SK-N-SH (cell line): ENCODE measurements at regions not wholly inside any gene's neighbourhood (a gene's known extent, or its start where the extent isn't known, plus 50 kb on each side); places are given as distances from the start of the nearest gene placed in this dataset.

ENCODE experiments used
- CTCF ChIA-PET: fragments of 300-600, 350-600 bp; formaldehyde crosslinking; extraction: SDS; loops from one replicate; lab custom pipeline; 2021; lab: Yijun Ruan, JAX
- POLR2A ChIA-PET: fragments of 350-600 bp; sonication (Branson Sonifier 250); formaldehyde crosslinking; extraction: SDS; loops from one replicate; lab custom pipeline; 2020; ENCODE audit warnings: antibody characterized with exemption, inconsistent platforms; lab: Yijun Ruan, JAX
- DNase-seq: peaks from one replicate; pipeline ENCODE4 v3.0.0; 2012
- H2AFZ ChIP-seq: fragments of 200-600 bp; sonication (generic); 2 replicates; pipeline ENCODE4 v1.8.1; 2016; ENCODE audit warnings: antibody characterized with exemption, mild to moderate bottlenecking, low read depth
- H3F3A ChIP-seq: fragments of 200-600 bp; sonication (generic); replicated peaks from 2 replicates; pipeline ENCODE3; 2016; ENCODE audit warnings: antibody characterized with exemption, mild to moderate bottlenecking; ENCODE audit not compliant: insufficient read depth
- H3K27ac ChIP-seq, 2 experiments: fragments of 200-500 bp in 1 of 2; fragments of 200-600 bp in 1 of 2; sonication (Bioruptor generic) in 1 of 2; sonication (generic), shearing (Covaris generic) in 1 of 2; 2 replicates each; pipeline versions ENCODE4 v1.5.1 to v1.6.1; 2014 to 2016; ENCODE audit warnings: low read depth in 2 of 2, inconsistent platforms in 1 of 2, low read length in 1 of 2, mild to moderate bottlenecking in 1 of 2, mixed read lengths in 1 of 2
- H3K27me3 ChIP-seq: fragments of 200-600 bp; sonication (generic), shearing (Covaris generic); 2 replicates; pipeline ENCODE4 v1.6.1; 2016; ENCODE audit warnings: mixed run types; ENCODE audit not compliant: insufficient read depth
- H3K36me3 ChIP-seq, 2 experiments: fragments of 200-500 bp in 1 of 2; fragments of 200-600 bp in 1 of 2; sonication (Bioruptor generic) in 1 of 2; sonication (generic) in 1 of 2; replicated peaks in 1 of 2; 2 replicates each; pipeline versions ENCODE3 to v1.5.1; 2014 to 2016; ENCODE audit warnings: low read length in 1 of 2, mild to moderate bottlenecking in 1 of 2; ENCODE audit not compliant: insufficient read depth in 2 of 2, control insufficient read depth in 1 of 2
- H3K4me1 ChIP-seq, 2 experiments: fragments of 200-500 bp in 1 of 2; fragments of 200-600 bp in 1 of 2; sonication (Bioruptor generic) in 1 of 2; sonication (generic), shearing (Covaris generic) in 1 of 2; 2 replicates each; pipeline versions ENCODE4 v1.5.1 to v1.6.1; 2014 to 2016; ENCODE audit warnings: low read depth in 1 of 2, low read length in 1 of 2, mixed run types in 1 of 2; ENCODE audit not compliant: insufficient read depth in 2 of 2, control insufficient read depth in 1 of 2
- H3K4me2 ChIP-seq: fragments of 200-600 bp; sonication (generic), shearing (Covaris generic); 2 replicates; pipeline ENCODE4 v1.6.1; 2017; ENCODE audit warnings: mixed run types
- H3K4me3 ChIP-seq, 2 experiments: fragments of 200-500 bp in 1 of 2; fragments of 200-600 bp in 1 of 2; sonication (Bioruptor generic) in 1 of 2; sonication (generic), shearing (Covaris generic) in 1 of 2; 2 replicates each; pipeline versions ENCODE4 v1.5.1 to v1.8.1; 2014 to 2016; ENCODE audit warnings: low read depth in 2 of 2, inconsistent platforms in 1 of 2, low read length in 1 of 2, mild to moderate bottlenecking in 1 of 2, mixed read lengths in 1 of 2, moderate library complexity in 1 of 2
- H3K79me2 ChIP-seq: fragments of 200-600 bp; sonication (generic); 2 replicates; pipeline ENCODE4 v1.8.1; 2017; ENCODE audit warnings: mild to moderate bottlenecking; ENCODE audit not compliant: insufficient read depth
- H3K9ac ChIP-seq: fragments of 200-600 bp; sonication (generic); 2 replicates; pipeline ENCODE4 v1.6.1; 2017; ENCODE audit warnings: mixed run types
- H3K9me2 ChIP-seq: fragments of 200-600 bp; sonication (generic); 2 replicates; pipeline ENCODE4 v1.6.1; 2017; ENCODE audit warnings: mixed run types
- H3K9me3 ChIP-seq: fragments of 200-600 bp; sonication (generic); 2 replicates; pipeline ENCODE4 v1.6.1; 2017; ENCODE audit warnings: mixed run types, mild to moderate bottlenecking, moderate library complexity
- H4K20me1 ChIP-seq: fragments of 200-600 bp; sonication (generic); 2 replicates; pipeline ENCODE4 v1.6.1; 2017; ENCODE audit warnings: mild to moderate bottlenecking, mixed run types; ENCODE audit not compliant: insufficient read depth
- CHD2 ChIP-seq: fragments of 150-350 bp; IDR thresholded peaks from 2 replicates; pipeline ENCODE4 v1.6.1; 2018; ENCODE audit warnings: low read length; ENCODE audit not compliant: partially characterized antibody
- ELF1 ChIP-seq: IDR thresholded peaks from 2 replicates; pipeline ENCODE4 v1.4.0; 2012
- EP300 ChIP-seq, 2 experiments: IDR thresholded peaks; 2 replicates each; pipeline versions ENCODE4 v1.4.0 to v1.6.1; 2012; ENCODE audit warnings: borderline replicate concordance in 1 of 2, low read depth in 1 of 2, low read length in 1 of 2
- EZH2phosphoT487 ChIP-seq: fragments of 200-600 bp; sonication (generic); IDR thresholded peaks from 2 replicates; pipeline ENCODE4 v1.6.1; 2017; ENCODE audit warnings: low read depth, mixed run types, mild to moderate bottlenecking, antibody characterized with exemption, moderate library complexity, borderline replicate concordance
- GABPA ChIP-seq: IDR thresholded peaks from 2 replicates; pipeline ENCODE4 v1.4.0; 2012; ENCODE audit warnings: low read depth, mild to moderate bottlenecking
- GATA2 ChIP-seq: sonication (generic); formaldehyde crosslinking; IDR thresholded peaks from 2 replicates; pipeline ENCODE4 v1.5.0; 2020; ENCODE audit warnings: mild to moderate bottlenecking, missing genetic modification reagents
- JUND ChIP-seq: IDR thresholded peaks from 2 replicates; pipeline ENCODE4 v1.4.0; 2012
- MEF2A ChIP-seq: IDR thresholded peaks from 2 replicates; pipeline ENCODE4 v1.4.0; 2012; ENCODE audit warnings: low read depth, borderline replicate concordance
- NFIC ChIP-seq: IDR thresholded peaks from 2 replicates; pipeline ENCODE4 v1.4.0; 2012; ENCODE audit warnings: borderline replicate concordance
- POLR2AphosphoS5 ChIP-seq: IDR thresholded peaks from 2 replicates; pipeline ENCODE4 v1.6.1; 2012; ENCODE audit warnings: low read depth, low read length
- TEAD4 ChIP-seq: IDR thresholded peaks from 2 replicates; pipeline ENCODE4 v1.4.0; 2012; ENCODE audit warnings: mild to moderate bottlenecking, borderline replicate concordance; ENCODE audit not compliant: insufficient read depth
- WGBS: methylation state at CpG from one replicate; pipeline ENCODE4 v1.1.6; 2017; ENCODE audit warnings: low lambda C conversion rate; 5-methylcytosine and 5-hydroxymethylcytosine counted together
- TF ChIP-seq, protein P1 (sequence below): IDR thresholded peaks from 2 replicates; pipeline ENCODE4 v1.4.0; 2012; ENCODE audit warnings: low read depth, borderline replicate concordance
- TF ChIP-seq, protein P2 (sequence below): fragments of 200-600 bp; sonication (generic); IDR thresholded peaks from 2 replicates; pipeline ENCODE4 v1.6.1; 2017; ENCODE audit warnings: antibody characterized with exemption, mild to moderate bottlenecking, moderate library complexity
- TF ChIP-seq, protein P3 (sequence below): IDR thresholded peaks from 2 replicates; pipeline ENCODE4 v1.4.0; 2012; ENCODE audit warnings: low read depth
- TF ChIP-seq, protein P4 (sequence below): IDR thresholded peaks from 2 replicates; pipeline ENCODE4 v1.4.0; 2012; ENCODE audit warnings: low read depth, borderline replicate concordance
- TF ChIP-seq, protein P5 (sequence below): IDR thresholded peaks from 2 replicates; pipeline ENCODE4 v1.6.1; 2012; ENCODE audit warnings: mild to moderate bottlenecking, low read depth, low read length, moderate library complexity

DNA sequence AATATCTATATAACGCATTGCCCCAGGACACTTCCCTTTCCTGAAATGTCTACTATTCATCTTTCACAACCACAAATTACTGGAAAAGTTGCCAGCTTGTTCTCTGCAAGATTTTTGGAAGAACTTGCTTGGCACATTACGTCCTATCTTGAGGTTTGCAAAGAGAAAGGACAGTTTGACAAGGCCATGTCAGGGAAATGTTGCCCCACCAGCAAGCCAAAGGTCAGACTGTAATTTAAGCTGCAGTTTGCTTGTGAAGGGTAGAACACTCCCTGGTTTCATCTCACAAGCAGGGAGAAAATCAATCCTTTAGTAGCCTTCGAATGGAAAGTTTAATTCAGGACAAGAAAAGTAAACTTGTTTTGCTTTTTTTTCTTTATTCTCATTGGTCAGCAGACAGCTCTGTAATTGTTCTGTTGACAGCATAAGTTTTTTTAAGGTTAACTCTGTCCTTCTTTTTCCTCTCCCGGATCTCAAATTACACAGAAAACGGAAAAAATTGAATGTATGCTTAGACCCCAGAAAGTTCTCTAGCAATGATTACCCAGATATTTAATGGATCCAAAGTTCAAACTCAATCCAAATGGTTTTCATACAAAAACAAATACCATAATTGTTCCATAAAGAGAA, 541.8 kb upstream of the NRSN1 start:
- H3K9ac ChIP-seq: no peak overlapping the region
- no peak for DNase-seq
- H2AFZ ChIP-seq: no peak overlapping the region
- no peaks in the 10 kb centered on the region for H3K9me3 ChIP-seq
- no peaks in the 10 kb centered on the region for H3K27me3 ChIP-seq
- CTCF ChIA-PET: no interaction called here
- H3K4me1 ChIP-seq: no peaks in the 10 kb centered on the region
- no peak overlapping the region for H3K4me2 ChIP-seq
- H4K20me1 ChIP-seq: no peaks in the 10 kb centered on the region
- H3K27ac ChIP-seq: no peak overlapping the region
- WGBS: 25% methylated on average over 5 of the region's 5 CpGs
- no peak overlapping the region for H3K4me3 ChIP-seq
- no peaks in the 10 kb centered on the region for H3K36me3 ChIP-seq
- H3K9me2 ChIP-seq: no peaks in the 10 kb centered on the region
- no peaks in the 10 kb centered on the region for H3K79me2 ChIP-seq
- POLR2A ChIA-PET: no interaction called here
- TF ChIP-seq EP300 (IDR thresholded peaks at IDR 0.05; ENCODE audit: borderline replicate concordance in 1 of 2, low read depth in 1 of 2, low read length in 1 of 2) (no peak), EZH2phosphoT487 (no peak), POLR2AphosphoS5 (no peak), JUND (no peak), GABPA (no peak), ELF1 (no peak), NFIC (no peak), GATA2 (CRISPR knock-in tag) (no peak), CHD2 (no peak)
- TF ChIP-seq, protein P1, sequence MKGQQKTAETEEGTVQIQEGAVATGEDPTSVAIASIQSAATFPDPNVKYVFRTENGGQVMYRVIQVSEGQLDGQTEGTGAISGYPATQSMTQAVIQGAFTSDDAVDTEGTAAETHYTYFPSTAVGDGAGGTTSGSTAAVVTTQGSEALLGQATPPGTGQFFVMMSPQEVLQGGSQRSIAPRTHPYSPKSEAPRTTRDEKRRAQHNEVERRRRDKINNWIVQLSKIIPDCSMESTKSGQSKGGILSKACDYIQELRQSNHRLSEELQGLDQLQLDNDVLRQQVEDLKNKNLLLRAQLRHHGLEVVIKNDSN: no peak
- TF ChIP-seq, protein P2, sequence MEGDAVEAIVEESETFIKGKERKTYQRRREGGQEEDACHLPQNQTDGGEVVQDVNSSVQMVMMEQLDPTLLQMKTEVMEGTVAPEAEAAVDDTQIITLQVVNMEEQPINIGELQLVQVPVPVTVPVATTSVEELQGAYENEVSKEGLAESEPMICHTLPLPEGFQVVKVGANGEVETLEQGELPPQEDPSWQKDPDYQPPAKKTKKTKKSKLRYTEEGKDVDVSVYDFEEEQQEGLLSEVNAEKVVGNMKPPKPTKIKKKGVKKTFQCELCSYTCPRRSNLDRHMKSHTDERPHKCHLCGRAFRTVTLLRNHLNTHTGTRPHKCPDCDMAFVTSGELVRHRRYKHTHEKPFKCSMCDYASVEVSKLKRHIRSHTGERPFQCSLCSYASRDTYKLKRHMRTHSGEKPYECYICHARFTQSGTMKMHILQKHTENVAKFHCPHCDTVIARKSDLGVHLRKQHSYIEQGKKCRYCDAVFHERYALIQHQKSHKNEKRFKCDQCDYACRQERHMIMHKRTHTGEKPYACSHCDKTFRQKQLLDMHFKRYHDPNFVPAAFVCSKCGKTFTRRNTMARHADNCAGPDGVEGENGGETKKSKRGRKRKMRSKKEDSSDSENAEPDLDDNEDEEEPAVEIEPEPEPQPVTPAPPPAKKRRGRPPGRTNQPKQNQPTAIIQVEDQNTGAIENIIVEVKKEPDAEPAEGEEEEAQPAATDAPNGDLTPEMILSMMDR: no peak
- TF ChIP-seq, protein P3, sequence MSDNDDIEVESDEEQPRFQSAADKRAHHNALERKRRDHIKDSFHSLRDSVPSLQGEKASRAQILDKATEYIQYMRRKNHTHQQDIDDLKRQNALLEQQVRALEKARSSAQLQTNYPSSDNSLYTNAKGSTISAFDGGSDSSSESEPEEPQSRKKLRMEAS: no peak
- TF ChIP-seq, protein P4, sequence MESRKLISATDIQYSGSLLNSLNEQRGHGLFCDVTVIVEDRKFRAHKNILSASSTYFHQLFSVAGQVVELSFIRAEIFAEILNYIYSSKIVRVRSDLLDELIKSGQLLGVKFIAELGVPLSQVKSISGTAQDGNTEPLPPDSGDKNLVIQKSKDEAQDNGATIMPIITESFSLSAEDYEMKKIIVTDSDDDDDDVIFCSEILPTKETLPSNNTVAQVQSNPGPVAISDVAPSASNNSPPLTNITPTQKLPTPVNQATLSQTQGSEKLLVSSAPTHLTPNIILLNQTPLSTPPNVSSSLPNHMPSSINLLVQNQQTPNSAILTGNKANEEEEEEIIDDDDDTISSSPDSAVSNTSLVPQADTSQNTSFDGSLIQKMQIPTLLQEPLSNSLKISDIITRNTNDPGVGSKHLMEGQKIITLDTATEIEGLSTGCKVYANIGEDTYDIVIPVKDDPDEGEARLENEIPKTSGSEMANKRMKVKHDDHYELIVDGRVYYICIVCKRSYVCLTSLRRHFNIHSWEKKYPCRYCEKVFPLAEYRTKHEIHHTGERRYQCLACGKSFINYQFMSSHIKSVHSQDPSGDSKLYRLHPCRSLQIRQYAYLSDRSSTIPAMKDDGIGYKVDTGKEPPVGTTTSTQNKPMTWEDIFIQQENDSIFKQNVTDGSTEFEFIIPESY: no peak
- H3F3A ChIP-seq: no peaks in the 10 kb centered on the region

DNA sequence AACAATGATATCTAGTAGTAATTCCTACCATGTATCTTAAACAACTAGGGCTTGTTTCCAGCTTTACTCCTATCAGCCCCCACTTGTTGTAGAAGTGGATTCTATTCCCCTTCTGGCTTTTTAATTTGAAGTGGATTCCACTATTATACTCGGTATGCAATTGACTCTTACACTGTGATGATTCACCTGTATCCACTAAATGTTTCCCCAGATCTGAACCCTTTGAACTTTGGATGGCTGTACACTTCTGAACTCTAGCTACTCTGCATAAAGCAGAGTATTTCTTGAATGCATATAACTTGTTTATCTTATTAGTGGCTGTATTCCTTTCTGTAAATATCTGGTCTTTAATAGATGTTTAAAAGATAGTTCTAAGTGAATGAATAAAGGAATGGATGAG, 538.4 kb upstream of the NRSN1 start:
- Histone ChIP-seq H3K9me3 (no peaks in the 10 kb centered on the region), H2AFZ (no peak overlapping the region), H3K36me3 (no peaks in the 10 kb centered on the region), H3K4me1 (no peaks in the 10 kb centered on the region), H4K20me1 (no peaks in the 10 kb centered on the region), H3K9ac (no peak overlapping the region), H3K9me2 (no peaks in the 10 kb centered on the region), H3K4me3 (no peak overlapping the region), H3K27me3 (no peaks in the 10 kb centered on the region), H3K27ac (no peak overlapping the region), H3K79me2 (no peaks in the 10 kb centered on the region), H3F3A (no peaks in the 10 kb centered on the region), H3K4me2 (no peak overlapping the region)
- no peak for DNase-seq
- TF ChIP-seq MEF2A: no peak
- TF ChIP-seq, protein P5, sequence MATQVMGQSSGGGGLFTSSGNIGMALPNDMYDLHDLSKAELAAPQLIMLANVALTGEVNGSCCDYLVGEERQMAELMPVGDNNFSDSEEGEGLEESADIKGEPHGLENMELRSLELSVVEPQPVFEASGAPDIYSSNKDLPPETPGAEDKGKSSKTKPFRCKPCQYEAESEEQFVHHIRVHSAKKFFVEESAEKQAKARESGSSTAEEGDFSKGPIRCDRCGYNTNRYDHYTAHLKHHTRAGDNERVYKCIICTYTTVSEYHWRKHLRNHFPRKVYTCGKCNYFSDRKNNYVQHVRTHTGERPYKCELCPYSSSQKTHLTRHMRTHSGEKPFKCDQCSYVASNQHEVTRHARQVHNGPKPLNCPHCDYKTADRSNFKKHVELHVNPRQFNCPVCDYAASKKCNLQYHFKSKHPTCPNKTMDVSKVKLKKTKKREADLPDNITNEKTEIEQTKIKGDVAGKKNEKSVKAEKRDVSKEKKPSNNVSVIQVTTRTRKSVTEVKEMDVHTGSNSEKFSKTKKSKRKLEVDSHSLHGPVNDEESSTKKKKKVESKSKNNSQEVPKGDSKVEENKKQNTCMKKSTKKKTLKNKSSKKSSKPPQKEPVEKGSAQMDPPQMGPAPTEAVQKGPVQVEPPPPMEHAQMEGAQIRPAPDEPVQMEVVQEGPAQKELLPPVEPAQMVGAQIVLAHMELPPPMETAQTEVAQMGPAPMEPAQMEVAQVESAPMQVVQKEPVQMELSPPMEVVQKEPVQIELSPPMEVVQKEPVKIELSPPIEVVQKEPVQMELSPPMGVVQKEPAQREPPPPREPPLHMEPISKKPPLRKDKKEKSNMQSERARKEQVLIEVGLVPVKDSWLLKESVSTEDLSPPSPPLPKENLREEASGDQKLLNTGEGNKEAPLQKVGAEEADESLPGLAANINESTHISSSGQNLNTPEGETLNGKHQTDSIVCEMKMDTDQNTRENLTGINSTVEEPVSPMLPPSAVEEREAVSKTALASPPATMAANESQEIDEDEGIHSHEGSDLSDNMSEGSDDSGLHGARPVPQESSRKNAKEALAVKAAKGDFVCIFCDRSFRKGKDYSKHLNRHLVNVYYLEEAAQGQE: no peak
- TF ChIP-seq EZH2phosphoT487: no peak
- TF ChIP-seq TEAD4: no peak
- 14% methylated on average over 1 of the region's 1 CpG for WGBS
- ChIA-PET POLR2A (no interaction called here), CTCF (no interaction called here)
